HUDEP-2 (cell line): ENCODE measurements at regions not wholly inside any gene's neighbourhood (a gene's known extent, or its start where the extent isn't known, plus 50 kb on each side); places are given as distances from the start of the nearest gene placed in this dataset.
A peak's percentile ranks its signal among the peaks of the same experiment; 100 is the strongest.
"Not testable (repeated sequence)": the region's sequence is repeated elsewhere in the genome, so short reads cannot be mapped to it uniquely, and the experiment has no call there.

Experiments
- DNase-seq, 76 experiments: peaks; one replicate each; lab custom pipeline; 2025; ENCODE audit not compliant: unreplicated experiment in 76 of 76; lab: John Stamatoyannopoulos, UW

DNA sequence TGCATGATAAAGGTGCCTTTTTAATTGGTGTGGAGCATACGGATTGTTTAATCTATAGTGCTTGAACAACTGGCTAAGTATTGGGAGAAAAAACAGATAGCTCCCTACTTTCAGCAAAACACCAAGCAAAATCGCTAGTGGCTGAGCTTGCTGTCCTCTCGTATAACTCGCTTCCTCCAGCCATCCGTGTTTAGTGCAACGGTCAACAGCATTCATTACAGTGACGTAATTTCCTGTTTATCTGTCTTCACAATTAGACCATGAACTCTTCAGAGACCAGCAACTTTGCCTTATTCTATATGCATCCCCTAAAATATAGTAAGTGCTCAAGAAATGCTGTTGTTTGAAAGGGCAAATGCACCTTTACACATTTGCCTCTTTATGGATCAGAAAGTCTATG lies 511.9 kb downstream of the HAPSTR1 start:
- DNase-seq, result no peak

DNA sequence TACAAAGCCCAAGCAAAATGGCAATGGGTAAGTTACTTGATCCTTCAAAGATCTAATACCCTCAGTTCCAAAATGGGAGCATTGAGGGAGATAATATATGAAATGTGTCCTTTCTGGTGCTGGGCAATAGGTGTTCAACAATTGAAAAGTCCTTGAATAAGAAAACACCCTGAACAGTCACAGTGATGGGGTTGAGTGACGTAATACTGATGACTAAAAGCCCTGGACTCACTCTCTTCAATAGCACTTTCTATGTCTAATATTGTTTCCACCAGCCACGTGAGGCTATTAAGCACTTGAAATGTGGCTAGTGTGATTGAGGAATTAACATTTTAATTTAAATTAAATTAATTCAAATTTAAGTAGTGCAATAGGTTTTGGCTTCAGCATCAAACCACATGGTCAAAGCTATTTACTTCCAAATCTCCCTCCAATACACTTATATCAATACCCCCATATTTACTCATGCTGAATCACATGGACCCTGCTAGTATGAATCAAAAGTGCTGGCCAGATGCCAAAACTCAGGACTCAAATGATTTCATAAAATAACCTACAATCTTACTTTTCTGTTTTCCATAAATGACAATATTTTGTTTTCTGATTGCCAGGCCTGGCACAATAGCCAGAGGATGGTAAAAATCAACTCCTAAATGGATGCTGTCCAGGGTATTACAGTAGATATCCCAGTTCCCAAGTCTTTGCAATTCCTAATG lies 516.2 kb downstream of the HAPSTR1 start:
- DNase-seq, result no peak

DNA sequence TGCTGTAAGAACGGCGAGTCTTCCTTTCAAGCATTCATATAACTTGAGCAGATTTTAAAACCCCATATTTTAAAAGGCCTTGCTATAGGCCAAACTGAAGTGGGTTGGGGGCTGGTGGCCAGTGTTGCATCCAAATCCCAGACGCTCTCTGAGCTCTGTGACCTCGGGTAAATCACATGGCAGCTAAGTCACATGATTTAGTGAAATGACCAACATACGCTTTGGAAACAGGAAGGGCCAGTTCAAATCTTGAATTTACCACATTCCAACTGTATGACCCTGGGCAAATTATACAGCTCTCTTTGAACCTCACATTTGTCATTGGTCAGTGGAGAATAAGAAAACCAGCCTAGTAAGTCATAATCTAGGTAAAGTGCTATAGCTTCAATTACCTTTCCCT lies 519.3 kb downstream of the HAPSTR1 start:
- DNase-seq, result no peak

DNA sequence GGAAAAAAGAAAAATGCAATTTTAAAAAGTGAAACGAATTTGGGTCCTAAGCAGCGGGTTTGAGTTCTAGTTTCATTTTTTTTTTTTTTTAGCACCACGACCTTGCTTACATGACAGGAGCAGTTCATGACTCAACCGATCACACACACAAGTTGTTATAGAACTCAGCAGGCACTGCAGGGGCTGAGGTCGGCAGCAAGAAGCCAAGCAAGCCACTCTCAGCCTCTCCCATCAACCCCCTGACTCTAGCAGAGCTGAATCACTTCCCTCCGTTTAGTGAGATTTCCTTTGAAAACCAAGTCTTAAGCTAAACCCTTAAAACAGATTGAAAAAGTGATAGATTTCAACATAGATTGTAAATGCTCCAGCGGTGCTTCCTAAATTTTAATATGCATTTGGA lies 520.8 kb downstream of the HAPSTR1 start:
- DNase-seq, result no peak

DNA sequence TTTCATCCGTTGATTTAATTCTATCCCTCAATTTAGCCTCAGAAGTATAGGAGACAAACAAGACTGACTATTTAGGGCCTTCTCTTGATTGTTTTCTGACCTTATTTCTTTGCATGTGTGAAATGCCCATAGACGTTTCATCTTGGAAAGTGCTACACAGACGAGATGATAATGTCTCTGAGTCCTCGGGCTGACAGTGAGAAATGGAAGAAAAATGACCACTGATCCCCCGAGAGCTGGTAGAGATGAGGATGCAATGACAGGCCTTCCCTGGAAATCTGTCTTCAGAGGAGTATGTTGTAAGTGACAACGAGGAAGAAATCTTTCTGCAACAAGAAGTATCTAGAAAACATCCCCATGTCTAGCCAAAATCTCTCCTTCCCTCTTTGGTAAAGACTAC lies 522.9 kb downstream of the HAPSTR1 start:
- DNase-seq, result no peak

DNA sequence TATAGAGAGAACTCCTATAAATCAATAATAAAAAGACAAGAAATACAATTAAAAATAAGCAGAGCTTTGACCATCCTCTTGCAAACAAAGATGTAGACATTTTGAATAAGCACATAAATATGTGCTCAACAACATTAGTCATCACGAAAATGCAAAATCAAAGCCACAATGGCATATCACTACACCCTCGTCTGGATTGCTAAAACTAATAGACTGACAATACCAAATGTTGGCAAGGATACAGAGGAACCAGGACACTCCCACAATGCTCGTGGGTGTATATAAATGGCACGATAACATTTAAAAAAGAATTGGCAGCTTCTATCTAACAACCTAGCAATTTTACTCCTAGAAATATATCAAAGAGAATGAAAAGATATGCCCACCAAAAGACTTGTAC lies 530.8 kb downstream of the HAPSTR1 start:
- no peak for DNase-seq

DNA sequence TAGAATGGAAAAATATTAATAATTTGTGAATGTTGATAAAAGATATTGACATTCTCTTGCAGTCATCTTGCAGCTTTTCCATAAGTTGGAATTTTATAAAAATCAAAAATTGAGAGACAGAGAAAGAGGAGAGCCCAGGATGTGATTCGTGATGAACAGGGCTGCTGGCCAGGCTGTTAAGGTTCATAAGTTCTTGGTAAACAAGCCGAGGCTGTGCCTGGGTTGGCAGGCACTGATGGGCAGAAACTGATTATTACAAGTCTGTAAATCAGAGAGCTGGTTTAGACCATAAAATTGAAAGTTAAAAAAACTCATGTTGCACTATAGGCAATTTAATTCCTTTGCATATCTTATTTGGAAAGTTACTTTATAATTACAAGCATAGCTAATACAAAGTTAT lies 533.7 kb downstream of the HAPSTR1 start:
- DNase-seq, result no peak

DNA sequence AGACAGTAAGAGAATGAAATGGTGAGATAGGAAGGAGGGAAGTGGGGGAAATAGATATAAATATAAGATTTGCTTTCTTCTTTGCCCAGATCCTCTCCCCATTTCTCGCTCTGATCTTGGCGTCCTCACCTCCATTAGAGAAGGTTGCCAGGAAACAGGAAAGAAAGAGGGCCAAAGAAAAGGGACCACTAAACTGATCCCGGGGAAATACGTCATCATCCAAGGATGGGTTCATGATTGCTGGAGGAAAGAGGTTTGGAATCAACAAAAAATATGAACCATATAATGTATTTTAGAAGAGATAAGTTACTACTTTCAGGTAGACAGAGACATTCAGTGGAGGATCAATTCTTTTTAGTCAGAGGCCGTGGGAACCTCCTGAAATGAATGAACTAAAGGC lies 536.0 kb downstream of the HAPSTR1 start:
- DNase-seq, result no peak

DNA sequence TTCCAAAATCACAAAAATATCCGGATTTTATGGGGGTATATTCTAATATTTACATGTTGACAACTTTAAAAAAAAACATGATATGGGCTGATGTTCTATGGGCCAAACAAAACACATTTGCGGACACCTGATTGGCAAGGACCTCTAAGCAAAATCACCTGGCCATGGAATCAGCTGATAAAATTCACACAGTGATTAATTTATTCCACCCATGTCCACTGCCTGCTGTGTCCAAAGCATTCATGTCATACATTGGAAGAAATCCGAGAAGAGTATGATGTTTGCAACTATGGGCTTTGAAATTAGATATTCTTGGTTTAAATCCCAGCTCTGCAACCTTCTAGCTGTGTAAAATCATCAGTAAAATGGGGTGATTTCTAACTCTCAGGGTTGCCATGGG lies 538.7 kb downstream of the HAPSTR1 start:
- DNase-seq, result no peak

DNA sequence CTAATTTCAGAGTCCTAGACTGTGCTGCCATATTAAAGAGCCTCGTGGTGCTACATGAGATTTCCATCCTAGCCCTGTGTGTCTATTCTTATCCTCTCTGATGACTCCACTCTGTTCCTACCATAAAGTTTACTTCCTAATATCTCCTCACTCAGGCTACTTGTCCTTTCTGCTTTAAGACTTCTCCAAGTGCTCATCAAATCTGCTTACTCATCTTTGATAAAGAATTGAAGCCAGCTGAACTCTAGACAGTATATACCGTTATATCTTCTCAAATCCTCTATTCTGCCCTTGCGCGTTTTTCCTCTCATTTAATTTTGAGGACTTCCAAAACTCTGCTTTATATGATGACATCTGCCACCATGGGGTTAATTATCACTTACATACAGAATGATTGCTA lies 539.5 kb downstream of the HAPSTR1 start:
- no peak for DNase-seq

DNA sequence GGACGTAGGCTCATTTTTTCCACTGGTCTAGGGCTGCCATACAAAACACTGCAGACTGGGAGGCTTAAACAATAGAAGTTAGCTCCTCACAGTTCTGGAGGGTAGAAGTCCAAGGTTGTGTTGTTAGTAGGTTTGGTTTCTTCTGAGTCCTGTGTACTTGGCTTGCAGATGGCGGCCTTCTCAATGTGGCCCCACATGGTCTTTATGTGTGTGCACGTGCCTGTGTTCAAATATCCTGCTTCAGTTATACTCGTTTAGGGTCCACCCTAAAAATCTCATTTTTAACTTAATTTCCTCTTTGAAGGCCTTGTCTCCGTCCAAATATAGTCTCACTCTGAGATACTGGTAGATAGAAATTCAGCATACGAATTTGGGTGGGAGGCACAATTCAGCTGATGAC lies 542.4 kb downstream of the HAPSTR1 start:
- DNase-seq, result no peak

DNA sequence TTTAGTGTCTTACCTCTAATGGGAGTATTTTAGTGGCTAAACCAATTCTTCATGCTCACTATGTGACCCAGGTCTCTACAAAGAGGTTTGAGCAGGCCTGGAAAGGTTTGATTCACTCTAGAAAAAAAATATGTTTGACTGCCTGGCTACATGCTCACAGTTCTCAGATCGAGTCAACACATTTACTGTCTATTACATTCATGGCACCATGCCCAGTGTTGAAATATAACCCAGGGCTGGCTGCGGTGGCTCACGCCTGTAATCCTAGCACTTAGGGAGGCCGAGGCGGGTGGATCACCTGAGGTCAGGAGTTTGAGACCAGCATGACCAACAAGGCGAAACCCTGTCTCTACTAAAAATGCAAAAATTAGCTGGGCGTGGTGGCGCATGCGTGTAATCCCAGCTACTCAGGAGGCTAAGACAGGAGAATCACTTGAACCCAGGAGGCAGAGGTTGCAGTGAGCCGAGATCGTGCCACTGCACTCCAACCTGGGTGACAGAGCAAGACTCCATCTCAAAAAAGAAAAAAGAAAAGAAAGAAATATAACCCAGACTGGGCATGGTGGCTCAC lies 543.8 kb downstream of the HAPSTR1 start:
- DNase-seq, result not testable (repeated sequence)

DNA sequence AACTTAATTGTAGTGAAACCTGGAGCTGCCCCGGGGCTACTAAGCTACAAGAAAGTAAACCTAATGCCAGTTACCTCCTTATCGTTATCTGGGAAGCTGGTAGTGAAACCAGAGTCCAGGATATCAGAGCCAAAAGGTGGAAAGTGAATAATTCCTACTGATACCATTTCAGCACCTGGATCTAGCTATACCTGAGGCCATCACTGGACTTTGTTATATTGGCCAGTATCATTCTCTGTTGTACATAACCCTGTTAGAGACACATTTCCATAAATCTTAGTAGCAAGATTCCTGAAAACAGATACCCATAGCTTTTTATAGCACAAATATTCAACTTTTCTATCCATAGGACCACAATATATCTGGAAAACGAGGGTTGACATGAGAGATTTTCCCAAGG lies 538.0 kb downstream of the GRIN2A start:
- DNase-seq, result no peak

DNA sequence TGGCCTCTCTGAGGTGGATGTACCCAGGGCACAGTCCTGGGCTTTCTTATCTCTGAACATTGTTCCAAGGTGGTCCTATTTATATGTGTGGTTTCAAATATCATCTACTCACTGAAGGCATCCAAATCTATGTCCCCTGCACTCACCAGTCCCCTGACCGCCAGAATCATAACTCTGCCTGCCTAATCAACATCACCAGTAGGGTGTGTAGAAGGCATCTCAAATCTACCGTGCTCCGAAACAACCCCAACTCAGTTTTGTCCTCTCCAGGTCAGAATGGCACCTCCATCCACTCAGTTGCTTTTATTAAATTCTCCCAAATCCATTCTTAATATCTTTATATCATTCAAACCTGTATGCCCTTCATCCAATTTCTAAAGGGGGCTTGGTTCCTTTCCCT lies 536.3 kb downstream of the GRIN2A start:
- no peak for DNase-seq

DNA sequence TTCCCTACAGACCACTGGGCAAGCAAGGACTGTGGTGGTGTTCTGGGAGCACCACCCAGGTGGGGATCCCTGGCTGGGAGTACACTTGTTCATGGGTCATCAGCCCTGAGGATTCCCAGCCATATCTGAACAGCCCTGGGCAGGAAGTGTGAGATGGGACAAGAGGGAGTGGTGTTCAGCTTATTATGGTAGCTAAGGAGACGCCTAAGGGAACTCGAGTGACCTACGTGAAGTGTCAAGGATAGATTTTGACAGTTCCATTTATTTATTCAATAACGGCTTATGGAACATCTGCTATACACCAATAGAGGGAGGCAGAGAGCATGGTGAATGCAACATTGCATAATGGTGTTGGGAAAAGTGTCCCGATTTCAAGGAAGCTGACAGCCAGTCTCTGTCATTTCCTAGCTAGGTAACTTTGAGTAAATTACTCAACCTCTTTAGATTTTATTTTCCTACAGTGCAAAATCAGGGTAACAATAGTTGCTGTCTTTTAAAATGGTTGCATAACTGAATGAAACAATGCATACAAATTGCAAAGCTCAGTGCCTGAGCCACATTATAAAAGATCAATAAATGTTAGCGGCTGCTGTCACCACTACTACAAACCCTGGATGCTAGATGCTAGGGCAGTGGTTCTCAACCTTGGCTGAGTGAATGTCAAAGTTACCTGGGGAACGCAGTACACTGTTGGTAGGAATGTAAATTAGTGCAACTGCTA lies 534.1 kb downstream of the GRIN2A start:
- DNase-seq, result peak in 11 of 76 experiments; percentile 0 to 22 (median 5)

DNA sequence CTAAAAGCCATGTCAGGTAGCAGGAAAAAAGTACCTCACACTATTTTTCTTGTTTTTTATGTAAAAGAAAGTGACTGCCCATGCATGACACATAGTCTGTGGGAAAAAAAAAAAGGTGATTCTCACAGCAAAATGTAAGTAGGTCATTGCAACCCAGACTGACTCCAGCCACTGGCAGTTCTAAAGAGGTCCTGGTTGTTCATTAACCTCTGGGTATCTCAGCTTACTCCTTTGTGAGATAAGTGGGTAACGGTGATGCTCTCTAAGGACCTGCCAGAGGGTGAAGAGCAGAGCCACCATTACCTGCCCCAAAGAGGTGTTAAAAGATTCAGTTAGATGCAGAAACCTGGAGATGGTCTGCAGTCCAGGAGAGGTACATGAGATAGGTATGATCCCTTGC lies 531.9 kb downstream of the GRIN2A start:
- DNase-seq, result no peak

DNA sequence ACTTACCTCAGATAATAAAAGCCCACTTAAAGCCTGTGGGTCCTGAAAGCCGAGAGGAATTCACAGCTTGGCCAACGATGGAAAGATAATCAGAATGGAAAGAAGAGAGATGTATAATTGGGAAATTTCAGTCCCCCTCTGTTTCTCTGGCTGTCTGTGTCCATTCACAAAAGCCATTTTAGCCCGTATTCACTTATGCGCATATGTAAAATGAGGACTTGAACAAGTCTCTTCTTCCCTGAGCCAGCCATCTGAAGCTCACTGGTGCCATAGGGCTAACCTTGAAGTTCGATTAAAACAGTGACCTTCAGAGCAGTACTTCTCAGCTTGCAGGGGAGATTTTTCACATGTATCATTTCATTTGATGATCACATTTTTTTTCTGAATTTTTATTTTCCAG lies 527.2 kb downstream of the GRIN2A start:
- no peak for DNase-seq

DNA sequence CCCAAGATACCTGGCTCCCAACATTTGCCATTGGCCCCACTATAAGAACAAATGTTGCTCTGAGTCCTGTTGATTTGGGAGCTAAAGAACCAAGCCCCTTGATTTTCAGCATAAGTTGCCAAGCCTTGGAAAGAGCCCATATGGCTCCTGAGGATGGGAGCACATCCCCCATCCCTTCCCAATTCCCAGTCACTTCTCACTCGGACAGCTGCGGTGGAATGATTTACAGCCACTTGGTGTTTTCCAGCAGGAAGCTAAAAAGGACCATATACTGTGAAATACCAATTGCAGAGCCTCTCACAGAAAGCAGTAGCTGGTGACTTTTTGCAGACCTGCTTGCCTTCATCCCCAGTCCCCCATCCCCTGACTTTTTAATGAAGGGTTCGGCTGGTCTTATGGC lies 524.6 kb downstream of the GRIN2A start:
- no peak for DNase-seq

DNA sequence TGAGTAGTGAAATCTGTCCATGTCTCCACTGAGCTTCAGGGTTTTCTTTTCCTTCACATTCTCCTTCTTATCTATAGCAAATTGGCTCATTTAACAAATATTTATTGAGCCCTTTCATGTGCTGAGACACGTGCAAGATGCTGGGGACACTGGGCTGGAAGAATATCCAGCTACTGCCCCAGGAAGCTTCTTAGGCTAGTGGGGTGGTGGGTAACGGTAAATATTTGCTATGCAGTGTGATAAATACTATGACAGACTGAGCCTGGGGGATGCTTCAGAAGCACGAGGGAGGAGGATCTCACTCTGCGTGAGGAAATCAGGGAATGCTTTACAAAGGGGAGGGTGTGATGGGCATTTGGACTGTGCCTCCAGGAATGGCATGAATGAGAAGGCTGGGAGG lies 524.1 kb downstream of the GRIN2A start:
- no peak for DNase-seq

DNA sequence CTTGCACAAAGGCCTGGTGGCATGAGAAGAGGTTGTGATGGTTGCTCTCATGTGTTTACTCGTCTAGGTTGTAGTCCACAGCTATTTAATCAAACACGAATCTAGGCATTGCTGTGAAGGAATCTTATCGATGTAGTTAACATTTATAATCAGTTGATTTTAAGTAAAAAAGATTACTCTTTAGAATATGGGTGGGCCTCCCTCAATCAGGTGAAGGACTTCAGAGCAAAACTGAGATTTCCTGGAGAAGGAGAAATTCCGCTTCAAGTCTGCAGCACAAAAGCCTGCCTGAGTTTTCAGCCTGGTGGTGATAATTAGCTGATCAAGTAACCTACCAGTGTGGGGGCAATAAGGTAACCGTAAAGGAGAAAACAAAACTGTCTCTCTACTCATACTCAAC lies 523.6 kb downstream of the GRIN2A start:
- no peak for DNase-seq

DNA sequence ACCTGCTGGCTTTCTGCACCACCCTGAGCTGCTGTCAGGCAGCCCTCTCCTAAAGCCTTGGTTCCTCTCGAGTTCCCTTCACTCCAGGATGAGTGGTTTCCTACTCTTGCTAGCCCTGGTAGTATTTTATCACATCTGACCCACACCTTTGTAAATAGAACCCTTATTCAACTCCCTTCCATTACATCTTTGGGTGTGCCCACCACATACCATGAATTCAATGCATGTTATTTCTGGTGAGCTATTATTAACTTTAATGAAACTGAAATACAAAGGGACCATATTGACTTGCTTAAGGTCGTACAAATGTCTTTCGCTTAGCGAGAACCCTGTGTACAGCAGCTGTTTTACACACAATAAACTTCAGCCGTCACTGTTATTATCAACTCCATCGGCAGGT lies 521.3 kb downstream of the GRIN2A start:
- DNase-seq, result no peak

DNA sequence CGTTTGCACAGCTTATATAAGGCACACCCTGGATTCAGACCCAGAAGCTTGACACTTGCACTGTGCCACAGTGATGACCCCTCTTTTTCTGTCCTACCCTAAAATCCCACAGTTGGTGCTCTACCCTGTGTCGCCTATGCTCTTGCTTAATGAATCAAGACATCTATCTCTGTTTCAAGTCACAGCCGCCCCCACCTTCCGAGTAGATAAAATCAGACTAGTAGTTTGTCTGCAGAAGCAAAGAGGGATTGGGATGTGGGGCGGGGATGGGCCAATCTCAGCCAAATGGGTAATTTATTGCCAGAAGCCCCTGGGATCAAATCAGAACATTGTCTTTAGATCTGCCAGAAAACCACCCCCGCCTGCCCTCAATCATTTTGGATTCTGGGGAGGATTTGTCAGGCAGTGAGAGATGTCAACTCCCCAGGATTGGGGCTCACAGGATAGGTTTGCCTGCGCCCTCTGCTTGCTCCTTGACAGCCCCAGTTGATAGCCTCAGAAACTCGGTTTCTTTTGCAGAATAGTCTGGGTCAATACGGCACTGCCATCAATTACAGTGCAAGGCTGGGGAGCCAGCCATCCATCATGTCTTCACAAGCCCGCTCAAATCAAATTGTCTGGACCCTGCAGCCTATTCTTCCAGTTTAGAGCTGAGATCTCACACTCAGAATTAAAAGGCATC lies 520.8 kb downstream of the GRIN2A start:
- DNase-seq, result no peak
